H1 (cell line): ENCODE measurements at regions not wholly inside any gene's neighbourhood (a gene's known extent, or its start where the extent isn't known, plus 50 kb on each side); places are given as distances from the start of the nearest gene placed in this dataset.

Experiments
- CTCF ChIA-PET: fragments of 300-600 bp; sonication (Branson Sonifier 250); formaldehyde crosslinking; loops from one replicate; lab custom pipeline; 2021; ENCODE audit not compliant: partially characterized antibody; lab: Charles Lee
- POLR2A ChIA-PET: fragments of 300-600 bp; sonication (Branson Sonifier 250); formaldehyde crosslinking; loops from one replicate; lab custom pipeline; 2021; ENCODE audit warnings: inconsistent platforms; ENCODE audit not compliant: partially characterized antibody; lab: Charles Lee
- DNase-seq, 2 experiments: peaks; one replicate each; pipeline versions ENCODE4 v3.0.0 to v3.0.0-alpha.2; 2010 to 2022; ENCODE audit warnings: low spot score in 2 of 2, low read depth in 1 of 2, mixed read lengths in 1 of 2
- FAIRE-seq: peaks from 2 replicates; lab custom pipeline; 2011; peaks lifted over from hg19 to GRCh38; lab: Jason Lieb, UNC
- H2AFZ ChIP-seq: 2 replicates; pipeline ENCODE4 v1.8.1; 2012; ENCODE audit warnings: low read length, inconsistent platforms
- H2AK5ac ChIP-seq: 2 replicates; pipeline ENCODE4 v1.6.1; 2013; ENCODE audit warnings: low read depth, low read length
- H2BK120ac ChIP-seq: replicated peaks from 2 replicates; pipeline ENCODE3; 2013; ENCODE audit warnings: low read depth, low read length, inconsistent platforms
- H2BK12ac ChIP-seq: 2 replicates; pipeline ENCODE4 v1.6.1; 2013; ENCODE audit warnings: low read depth, low read length
- H2BK15ac ChIP-seq: 2 replicates; pipeline ENCODE4 v1.6.1; 2013; ENCODE audit warnings: low read length
- H2BK20ac ChIP-seq: 2 replicates; pipeline ENCODE4 v1.6.1; 2013; ENCODE audit warnings: low read length
- H2BK5ac ChIP-seq: 2 replicates; pipeline ENCODE4 v1.6.1; 2013; ENCODE audit warnings: low read depth, low read length
- H3K14ac ChIP-seq: 2 replicates; pipeline ENCODE4 v1.6.1; 2013; ENCODE audit warnings: inconsistent platforms; ENCODE audit not compliant: insufficient read length
- H3K18ac ChIP-seq: 2 replicates; pipeline ENCODE4 v1.6.1; 2013; ENCODE audit warnings: low read length; ENCODE audit errors: extremely low read depth
- H3K23ac ChIP-seq: 2 replicates; pipeline ENCODE4 v1.6.1; 2013; ENCODE audit warnings: inconsistent platforms; ENCODE audit not compliant: insufficient read length
- H3K23me2 ChIP-seq: 2 replicates; pipeline ENCODE4 v1.6.1; 2013; ENCODE audit warnings: low read depth, low read length
- H3K27ac ChIP-seq: 2 replicates; pipeline ENCODE4 v1.6.1; 2011; ENCODE audit warnings: low read depth, low read length, inconsistent platforms
- H3K27me3 ChIP-seq, 4 experiments: replicated peaks in 1 of 4; 1 replicate in 1 of 4; 2 replicates in 3 of 4; pipeline versions ENCODE4 v1.6.1 to v1.8.1; 2011 to 2013; ENCODE audit warnings: low read length in 3 of 4, mild to moderate bottlenecking in 3 of 4, inconsistent platforms in 2 of 4, mixed read lengths in 2 of 4, moderate library complexity in 1 of 4; ENCODE audit not compliant: control insufficient read depth in 3 of 4, insufficient read depth in 3 of 4; ENCODE audit errors: extremely low read depth in 1 of 4
- H3K36me3 ChIP-seq, 4 experiments: 2 replicates each; pipeline versions ENCODE4 v1.6.1 to v1.8.1; 2011 to 2013; ENCODE audit warnings: mild to moderate bottlenecking in 4 of 4, low read length in 3 of 4, moderate library complexity in 2 of 4, control low read depth in 1 of 4, inconsistent platforms in 1 of 4; ENCODE audit not compliant: insufficient read depth in 4 of 4, control insufficient read depth in 2 of 4
- H3K4ac ChIP-seq: replicated peaks from 2 replicates; pipeline ENCODE3; 2013; ENCODE audit warnings: low read length, low read depth, mixed read lengths, inconsistent platforms; ENCODE audit not compliant: insufficient read length
- H3K4me1 ChIP-seq, 4 experiments: replicated peaks in 1 of 4; 1 replicate in 1 of 4; 2 replicates in 3 of 4; pipeline versions ENCODE4 v1.6.1 to v1.8.1; 2011 to 2013; ENCODE audit warnings: low read length in 3 of 4, inconsistent platforms in 2 of 4, mixed read lengths in 1 of 4; ENCODE audit not compliant: insufficient read depth in 4 of 4, control insufficient read depth in 3 of 4
- H3K4me2 ChIP-seq, 2 experiments: 2 replicates each; pipeline versions ENCODE4 v1.6.1 to v1.8.1; 2011 to 2013; ENCODE audit warnings: low read depth in 2 of 2, low read length in 2 of 2, control low read depth in 1 of 2, inconsistent platforms in 1 of 2, mild to moderate bottlenecking in 1 of 2; ENCODE audit not compliant: insufficient read depth in 1 of 2
- H3K4me3 ChIP-seq, 4 experiments: fragments of 200-600, 300-600 bp in 1 of 4; sonication (generic), shearing (Covaris generic), sonication (Bioruptor Twin) in 1 of 4; 2 replicates each; pipeline versions ENCODE4 v1.5.1 to v1.8.1; 2011 to 2016; ENCODE audit warnings: low read length in 4 of 4, low read depth in 3 of 4, control low read depth in 2 of 4, inconsistent platforms in 2 of 4, mild to moderate bottlenecking in 2 of 4, mixed read lengths in 1 of 4, moderate library complexity in 1 of 4; ENCODE audit not compliant: insufficient read depth in 2 of 4; ENCODE audit errors: extremely low read depth in 1 of 4
- H3K56ac ChIP-seq: replicated peaks from 2 replicates; pipeline ENCODE3; 2013; ENCODE audit warnings: low read depth, mild to moderate bottlenecking, mixed read lengths, low read length, inconsistent platforms; ENCODE audit not compliant: insufficient read length
- H3K79me1 ChIP-seq: 2 replicates; pipeline ENCODE4 v1.6.1; 2013; ENCODE audit warnings: low read depth, low read length, control low read depth
- H3K79me2 ChIP-seq, 2 experiments: 2 replicates each; pipeline versions ENCODE4 v1.6.1 to v1.8.1; 2012 to 2013; ENCODE audit warnings: low read length in 2 of 2, mild to moderate bottlenecking in 2 of 2, inconsistent platforms in 1 of 2; ENCODE audit not compliant: insufficient read depth in 2 of 2, control insufficient read depth in 1 of 2
- H3K9ac ChIP-seq, 4 experiments: replicated peaks in 1 of 4; 1 replicate in 1 of 4; 2 replicates in 3 of 4; pipeline versions ENCODE4 v1.6.1 to v1.8.1; 2011 to 2013; ENCODE audit warnings: low read depth in 3 of 4, low read length in 3 of 4, control low read depth in 2 of 4, mild to moderate bottlenecking in 2 of 4, moderate library complexity in 2 of 4, inconsistent platforms in 1 of 4; ENCODE audit errors: extremely low read depth in 1 of 4
- H3K9me3 ChIP-seq, 2 experiments: 2 replicates each; pipeline versions ENCODE4 v1.6.1 to v1.8.1; 2012 to 2013; ENCODE audit warnings: mild to moderate bottlenecking in 2 of 2, moderate library complexity in 2 of 2, control low read depth in 1 of 2, inconsistent platforms in 1 of 2, low read depth in 1 of 2, low read length in 1 of 2, mixed read lengths in 1 of 2; ENCODE audit not compliant: insufficient read depth in 2 of 2
- H4K20me1 ChIP-seq, 2 experiments: replicated peaks in 1 of 2; 2 replicates each; pipeline versions ENCODE3 to v1.8.1; 2011 to 2013; ENCODE audit warnings: inconsistent platforms in 2 of 2, low read length in 2 of 2, mild to moderate bottlenecking in 1 of 2; ENCODE audit not compliant: insufficient read depth in 2 of 2, control insufficient read depth in 1 of 2
- H4K5ac ChIP-seq: 2 replicates; pipeline ENCODE4 v1.6.1; 2013; ENCODE audit warnings: low read length, low read depth, mixed read lengths, inconsistent platforms; ENCODE audit not compliant: insufficient read length
- H4K8ac ChIP-seq: 2 replicates; pipeline ENCODE4 v1.8.0; 2013; ENCODE audit warnings: mild to moderate bottlenecking, moderate library complexity, low read length, inconsistent platforms; ENCODE audit not compliant: insufficient read depth; ENCODE audit errors: extremely low read depth
- H4K91ac ChIP-seq: replicated peaks from 2 replicates; pipeline ENCODE3; 2013; ENCODE audit warnings: low read length, mixed read lengths, inconsistent platforms; ENCODE audit not compliant: insufficient read length
- BCL11A ChIP-seq, 2 experiments: IDR thresholded peaks; one replicate each; pipeline ENCODE4 v1.6.1; 2011; ENCODE audit warnings: low read depth in 2 of 2, low read length in 2 of 2, mild to moderate bottlenecking in 2 of 2
- CHD1 ChIP-seq: IDR thresholded peaks from 2 replicates; pipeline ENCODE4 v1.6.1; 2012; ENCODE audit warnings: low read depth, low read length, improper control_type of control experiment
- SP1 ChIP-seq: IDR thresholded peaks from 2 replicates; pipeline ENCODE4 v1.6.1; 2011; ENCODE audit warnings: low read depth, low read length
- TEAD4 ChIP-seq: IDR thresholded peaks from 2 replicates; pipeline ENCODE4 v1.6.1; 2012; ENCODE audit warnings: low read depth, low read length, inconsistent platforms, mixed read lengths
- WGBS, 2 experiments: shearing (Covaris generic) in 1 of 2; methylation state at CpG; one replicate each; pipeline versions ENCODE4 v1.1.6 to v1.1.7; 2013 to 2015; ENCODE audit warnings: low lambda C conversion rate in 2 of 2, mixed read lengths in 2 of 2, inconsistent platforms in 1 of 2, low coverage in 1 of 2, missing lambda C conversion rate in 1 of 2; ENCODE audit not compliant: insufficient replicate concordance in 2 of 2, insufficient coverage in 1 of 2, insufficient read length in 1 of 2; ENCODE audit errors: extremely low coverage in 1 of 2, missing lambda C conversion rate in 1 of 2; 5-methylcytosine and 5-hydroxymethylcytosine counted together
- TF ChIP-seq, protein P1 (sequence below): IDR thresholded peaks from 2 replicates; pipeline ENCODE4 v1.6.1; 2011; ENCODE audit warnings: low read depth, mild to moderate bottlenecking, low read length; ENCODE audit not compliant: insufficient read depth

- H3K23ac ChIP-seq = no peak overlapping the region
- no peak overlapping the region for H3K56ac ChIP-seq
- H3K9ac ChIP-seq = no peak overlapping the region
- H2BK5ac ChIP-seq = no peak overlapping the region
- DNase-seq (no peak), FAIRE-seq (no peak)
- ChIA-PET POLR2A (no interaction called here), CTCF (no interaction called here)
- H3K27ac ChIP-seq = no peak overlapping the region
- H4K20me1 ChIP-seq = no peaks in the 10 kb centered on the region
- H3K14ac ChIP-seq = no peak overlapping the region
- no peak overlapping the region for H3K18ac ChIP-seq
- H3K4ac ChIP-seq = no peak overlapping the region
- H2BK120ac ChIP-seq = no peak overlapping the region
- no peaks in the 10 kb centered on the region for H3K27me3 ChIP-seq
- no peak overlapping the region for H4K5ac ChIP-seq
- 100% methylated on average over 2 of the region's 2 CpGs; no CpG with 5 or more reads in 1 of the 2 experiments for WGBS, 2 experiments
- H3K36me3 ChIP-seq = no peaks in the 10 kb centered on the region
- no peaks in the 10 kb centered on the region for H3K4me1 ChIP-seq
- no peak overlapping the region for H2AFZ ChIP-seq
- no peak overlapping the region for H2BK20ac ChIP-seq
- H2BK12ac ChIP-seq = no peak overlapping the region
- H3K4me3 ChIP-seq = no peak overlapping the region
- H2BK15ac ChIP-seq = no peak overlapping the region
- H4K91ac ChIP-seq = no peak overlapping the region
- no peaks in the 10 kb centered on the region for H3K23me2 ChIP-seq
- TF ChIP-seq BCL11A (IDR thresholded peaks at IDR 0.05; ENCODE audit: low read depth in 2 of 2, low read length in 2 of 2) (no peak), TEAD4 (no peak), SP1 (no peak), CHD1 (no peak)
- TF ChIP-seq, protein P1, sequence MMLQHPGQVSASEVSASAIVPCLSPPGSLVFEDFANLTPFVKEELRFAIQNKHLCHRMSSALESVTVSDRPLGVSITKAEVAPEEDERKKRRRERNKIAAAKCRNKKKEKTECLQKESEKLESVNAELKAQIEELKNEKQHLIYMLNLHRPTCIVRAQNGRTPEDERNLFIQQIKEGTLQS = no peak
- H2AK5ac ChIP-seq = no peak overlapping the region
- H3K79me1 ChIP-seq = no peaks in the 10 kb centered on the region
- no peaks in the 10 kb centered on the region for H3K9me3 ChIP-seq
- no peak overlapping the region for H4K8ac ChIP-seq
- H3K4me2 ChIP-seq = no peak overlapping the region
- no peaks in the 10 kb centered on the region for H3K79me2 ChIP-seq
Observed at GRCh38 chrX:75892749-75893148, 107.7 kb upstream of the MAGEE2 start.
